DOHH2 (cell line): ENCODE measurements at regions not wholly inside any gene's neighbourhood (a gene's known extent, or its start where the extent isn't known, plus 50 kb on each side); places are given as distances from the start of the nearest gene placed in this dataset.

Experiments
- H3F3A ChIP-seq: fragments of 200-600 bp; sonication (generic), shearing (Covaris generic); 2 replicates; pipeline ENCODE4 v1.6.0; 2016; ENCODE audit warnings: antibody characterized with exemption, mild to moderate bottlenecking; ENCODE audit not compliant: control insufficient read depth, insufficient read depth
- H3K27ac ChIP-seq: fragments of 200-600 bp; sonication (generic); 2 replicates; pipeline ENCODE4 v1.5.1; 2014; ENCODE audit warnings: low read depth, mild to moderate bottlenecking, low read length, moderate library complexity
- H3K27me3 ChIP-seq: fragments of 200-600 bp; sonication (generic); 2 replicates; pipeline ENCODE4 v1.6.1; 2014; ENCODE audit warnings: mild to moderate bottlenecking, low read length, mixed read lengths; ENCODE audit not compliant: control insufficient read depth
- H3K36me3 ChIP-seq: fragments of 200-600 bp; sonication (generic); 2 replicates; pipeline ENCODE4 v1.6.1; 2014; ENCODE audit warnings: mild to moderate bottlenecking, low read length, moderate library complexity, mixed read lengths; ENCODE audit not compliant: control insufficient read depth
- H3K4me1 ChIP-seq: fragments of 200-600 bp; sonication (generic); 2 replicates; pipeline ENCODE4 v1.6.1; 2014; ENCODE audit warnings: mild to moderate bottlenecking, low read length, mixed read lengths; ENCODE audit not compliant: control insufficient read depth
- H3K4me2 ChIP-seq: fragments of 200-600 bp; sonication (generic); 2 replicates; pipeline ENCODE4 v1.6.0; 2014; ENCODE audit warnings: mild to moderate bottlenecking, low read length, moderate library complexity
- H3K4me3 ChIP-seq: fragments of 200-600 bp; sonication (generic); 2 replicates; pipeline ENCODE4 v1.5.1; 2014; ENCODE audit warnings: mild to moderate bottlenecking, low read length, mixed read lengths
- H3K79me2 ChIP-seq: fragments of 200-600 bp; sonication (generic); 2 replicates; pipeline ENCODE4 v1.6.1; 2014; ENCODE audit warnings: mild to moderate bottlenecking, low read length, mixed read lengths; ENCODE audit not compliant: control insufficient read depth
- H3K9me2 ChIP-seq: fragments of 200-600 bp; sonication (generic); replicated peaks from 2 replicates; pipeline ENCODE4 v1.6.1; 2014; ENCODE audit warnings: mild to moderate bottlenecking, low read length, mixed read lengths; ENCODE audit not compliant: control insufficient read depth
- H3K9me3 ChIP-seq: fragments of 200-600 bp; sonication (generic); 2 replicates; pipeline ENCODE4 v1.6.1; 2014; ENCODE audit warnings: antibody characterized with exemption, low read length, mixed read lengths; ENCODE audit not compliant: control insufficient read depth, insufficient read depth
- H4K20me1 ChIP-seq: fragments of 200-600 bp; sonication (generic); 2 replicates; pipeline ENCODE4 v1.6.0; 2014; ENCODE audit warnings: low read depth, mild to moderate bottlenecking, antibody characterized with exemption, low read length, moderate library complexity; ENCODE audit not compliant: control insufficient read depth, insufficient read depth
- EZH2phosphoT487 ChIP-seq: fragments of 200-600 bp; sonication (generic); IDR thresholded peaks from 2 replicates; pipeline ENCODE4 v1.6.1; 2017; ENCODE audit warnings: borderline replicate concordance, mild to moderate bottlenecking, antibody characterized with exemption, low read length, moderate library complexity, mixed read lengths
- TF ChIP-seq, protein P1 (sequence below): fragments of 200-600 bp; sonication (generic); IDR thresholded peaks from one replicate; pipeline ENCODE4 v1.5.1; 2014; ENCODE audit warnings: antibody characterized with exemption, mild to moderate bottlenecking, low read depth, low read length; ENCODE audit not compliant: poor library complexity, severe bottlenecking

DNA sequence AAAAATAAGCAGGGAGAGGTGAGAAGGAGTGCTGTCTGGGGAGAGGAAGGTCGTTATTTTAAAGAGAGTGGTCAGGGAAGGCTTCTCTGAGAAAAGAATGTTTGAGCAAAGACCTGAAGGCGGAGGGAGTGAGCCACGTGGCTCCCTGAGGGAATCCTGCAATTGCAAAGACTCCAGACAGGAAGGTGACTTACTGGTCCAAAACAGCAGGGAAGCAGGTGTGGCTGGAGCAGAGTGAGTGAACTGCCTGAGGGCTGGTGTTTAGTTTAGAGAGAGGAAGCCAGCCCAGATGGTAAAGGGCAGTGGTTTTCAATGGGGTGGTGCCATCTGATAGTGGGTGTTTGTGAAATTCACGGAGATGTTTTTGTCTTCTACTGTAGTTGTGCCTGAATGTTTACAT is 58.8 kb upstream of the LTA4H start:
- Histone ChIP-seq H3K27ac (no peak overlapping the region), H3K9me3 (no peaks in the 10 kb centered on the region), H3F3A (no peaks in the 10 kb centered on the region; the same call in 1 of the 2 replicates), H3K4me1 (peaks cover 16% of the 10 kb centered on the region), H3K36me3 (no peaks in the 10 kb centered on the region), H4K20me1 (no peaks in the 10 kb centered on the region), H3K27me3 (no peaks in the 10 kb centered on the region), H3K9me2 (no peaks in the 10 kb centered on the region), H3K4me3 (no peak overlapping the region), H3K4me2 (no peak overlapping the region), H3K79me2 (no peaks in the 10 kb centered on the region)
- TF ChIP-seq, protein P1, sequence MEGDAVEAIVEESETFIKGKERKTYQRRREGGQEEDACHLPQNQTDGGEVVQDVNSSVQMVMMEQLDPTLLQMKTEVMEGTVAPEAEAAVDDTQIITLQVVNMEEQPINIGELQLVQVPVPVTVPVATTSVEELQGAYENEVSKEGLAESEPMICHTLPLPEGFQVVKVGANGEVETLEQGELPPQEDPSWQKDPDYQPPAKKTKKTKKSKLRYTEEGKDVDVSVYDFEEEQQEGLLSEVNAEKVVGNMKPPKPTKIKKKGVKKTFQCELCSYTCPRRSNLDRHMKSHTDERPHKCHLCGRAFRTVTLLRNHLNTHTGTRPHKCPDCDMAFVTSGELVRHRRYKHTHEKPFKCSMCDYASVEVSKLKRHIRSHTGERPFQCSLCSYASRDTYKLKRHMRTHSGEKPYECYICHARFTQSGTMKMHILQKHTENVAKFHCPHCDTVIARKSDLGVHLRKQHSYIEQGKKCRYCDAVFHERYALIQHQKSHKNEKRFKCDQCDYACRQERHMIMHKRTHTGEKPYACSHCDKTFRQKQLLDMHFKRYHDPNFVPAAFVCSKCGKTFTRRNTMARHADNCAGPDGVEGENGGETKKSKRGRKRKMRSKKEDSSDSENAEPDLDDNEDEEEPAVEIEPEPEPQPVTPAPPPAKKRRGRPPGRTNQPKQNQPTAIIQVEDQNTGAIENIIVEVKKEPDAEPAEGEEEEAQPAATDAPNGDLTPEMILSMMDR: no peak
- no peak for TF ChIP-seq EZH2phosphoT487

DNA sequence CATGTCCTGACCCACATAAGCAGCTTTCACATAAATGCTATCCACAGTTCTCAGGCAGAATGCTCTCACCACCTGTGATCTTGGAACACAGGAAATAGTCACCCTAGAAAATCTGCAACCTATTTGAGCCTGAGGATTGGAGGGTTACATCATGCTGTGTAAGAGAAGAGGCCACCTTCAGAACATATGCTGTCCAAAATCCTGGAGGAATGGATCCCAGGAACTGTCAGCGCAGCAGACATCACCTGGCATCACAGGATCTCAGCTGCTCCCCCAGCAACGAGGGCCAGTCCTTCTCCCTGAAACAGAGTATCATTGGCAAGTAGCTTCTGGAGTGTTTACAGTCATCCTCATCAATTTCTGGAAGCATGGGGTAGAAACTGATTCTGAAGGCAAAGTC is 63.2 kb upstream of the LTA4H start:
- no peak for TF ChIP-seq EZH2phosphoT487
- TF ChIP-seq, protein P1: no peak
- Histone ChIP-seq H3K4me1 (peaks cover 46% of the 10 kb centered on the region), H4K20me1 (no peaks in the 10 kb centered on the region), H3K9me2 (no peaks in the 10 kb centered on the region), H3F3A (no peaks in the 10 kb centered on the region; the same call in 1 of the 2 replicates), H3K79me2 (no peaks in the 10 kb centered on the region), H3K4me3 (no peak overlapping the region), H3K27me3 (no peaks in the 10 kb centered on the region), H3K4me2 (no peak overlapping the region), H3K27ac (no peak overlapping the region), H3K36me3 (no peaks in the 10 kb centered on the region), H3K9me3 (no peaks in the 10 kb centered on the region)

DNA sequence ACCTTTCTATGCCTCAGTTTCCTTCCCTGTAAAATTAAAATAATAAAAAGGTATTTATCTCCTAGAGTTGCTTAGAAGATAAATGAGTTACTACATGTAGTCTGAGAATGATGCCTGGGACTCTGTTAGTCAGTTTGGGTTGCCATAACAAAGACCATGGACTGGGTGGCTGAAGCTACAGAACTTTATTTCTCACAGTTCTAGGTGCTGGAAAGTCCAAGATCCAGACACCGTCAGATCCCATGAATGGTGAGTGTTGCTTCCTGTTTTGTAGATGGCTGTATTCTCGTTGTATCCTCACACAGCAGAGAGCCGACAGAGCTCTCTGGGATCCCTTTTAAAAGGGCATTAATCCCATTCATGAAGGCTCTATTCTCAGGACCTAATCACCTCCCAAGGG is 64.0 kb upstream of the LTA4H start:
- Histone ChIP-seq H3K79me2 (no peaks in the 10 kb centered on the region), H3K4me1 (peaks cover 45% of the 10 kb centered on the region), H3K9me2 (no peaks in the 10 kb centered on the region), H3F3A (no peaks in the 10 kb centered on the region; the same call in 1 of the 2 replicates), H3K36me3 (no peaks in the 10 kb centered on the region), H4K20me1 (no peaks in the 10 kb centered on the region), H3K4me3 (no peak overlapping the region), H3K27ac (no peak overlapping the region), H3K9me3 (no peaks in the 10 kb centered on the region), H3K27me3 (no peaks in the 10 kb centered on the region), H3K4me2 (no peak overlapping the region)
- no peak for TF ChIP-seq EZH2phosphoT487
- TF ChIP-seq, protein P1: no peak

DNA sequence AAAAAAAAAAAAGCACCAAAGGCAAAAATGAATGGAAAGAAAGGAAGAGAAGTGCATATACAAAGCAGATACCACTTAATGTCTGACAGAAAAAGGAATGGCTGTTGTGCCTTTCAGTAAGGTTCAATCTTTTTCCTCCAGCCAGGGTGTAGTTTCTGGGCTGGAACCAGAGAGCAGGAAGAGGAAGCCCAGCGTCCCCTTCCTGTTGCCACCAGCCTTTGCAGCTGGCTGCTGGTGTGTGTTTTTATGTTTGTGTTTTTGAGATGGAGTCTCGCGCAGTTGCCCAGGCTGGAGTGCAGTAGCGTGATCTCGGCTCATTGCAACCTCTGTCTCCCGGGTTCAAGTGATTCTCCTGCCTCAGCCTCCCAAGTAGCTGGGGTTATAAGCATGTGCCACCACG is 64.6 kb upstream of the LTA4H start:
- H3K9me2 ChIP-seq: no peaks in the 10 kb centered on the region
- no peaks in the 10 kb centered on the region for H4K20me1 ChIP-seq
- H3K36me3 ChIP-seq: no peaks in the 10 kb centered on the region
- H3K27me3 ChIP-seq: no peaks in the 10 kb centered on the region
- no peaks in the 10 kb centered on the region for H3K9me3 ChIP-seq
- H3F3A ChIP-seq: no peaks in the 10 kb centered on the region; the same call in 1 of the 2 replicates
- H3K79me2 ChIP-seq: no peaks in the 10 kb centered on the region
- H3K4me2 ChIP-seq: peak overlapping the region; percentile 47
- H3K4me3 ChIP-seq: no peak overlapping the region
- no peak overlapping the region for H3K27ac ChIP-seq
- H3K4me1 ChIP-seq: peaks cover 47% of the 10 kb centered on the region
- TF ChIP-seq EZH2phosphoT487: no peak
- TF ChIP-seq, protein P1: no peak
